G401.6 (cell line): ENCODE measurements at regions not wholly inside any gene's neighbourhood (a gene's known extent, or its start where the extent isn't known, plus 50 kb on each side); places are given as distances from the start of the nearest gene placed in this dataset.
A peak's percentile ranks its signal among the peaks of the same experiment; 100 is the strongest.
"Not testable (repeated sequence)": the region's sequence is repeated elsewhere in the genome, so short reads cannot be mapped to it uniquely, and the experiment has no call there.

Source experiments
- FAIRE-seq: peaks from 2 replicates; lab custom pipeline; 2012; peaks lifted over from hg19 to GRCh38; lab: Jason Lieb, UNC

DNA sequence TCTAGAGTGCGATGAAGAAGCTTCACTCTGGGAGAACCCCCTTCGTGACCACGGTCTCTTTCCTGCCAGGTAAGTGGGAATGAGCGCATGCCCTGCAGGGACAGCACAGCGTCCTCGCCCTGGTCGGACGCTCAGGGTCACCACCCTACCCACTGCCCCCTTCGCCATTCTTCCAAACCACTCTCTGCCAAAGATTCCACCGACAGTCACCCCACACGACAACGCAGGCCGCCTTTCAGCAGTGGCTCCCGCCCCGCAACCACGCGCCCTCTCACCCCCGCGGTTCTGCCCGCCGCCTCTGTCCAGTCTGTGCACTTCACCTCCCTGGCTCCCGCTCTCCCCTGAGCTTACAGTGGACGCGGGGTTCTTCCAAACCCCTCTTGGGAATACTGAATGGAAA lies 82.3 kb upstream of the FCGR1A start:
- FAIRE-seq = not testable (repeated sequence)

- FAIRE-seq = not testable (repeated sequence)
Measured at GRCh38 chr1:149700677-149701567, 81.6 kb upstream of the FCGR1A start.

DNA sequence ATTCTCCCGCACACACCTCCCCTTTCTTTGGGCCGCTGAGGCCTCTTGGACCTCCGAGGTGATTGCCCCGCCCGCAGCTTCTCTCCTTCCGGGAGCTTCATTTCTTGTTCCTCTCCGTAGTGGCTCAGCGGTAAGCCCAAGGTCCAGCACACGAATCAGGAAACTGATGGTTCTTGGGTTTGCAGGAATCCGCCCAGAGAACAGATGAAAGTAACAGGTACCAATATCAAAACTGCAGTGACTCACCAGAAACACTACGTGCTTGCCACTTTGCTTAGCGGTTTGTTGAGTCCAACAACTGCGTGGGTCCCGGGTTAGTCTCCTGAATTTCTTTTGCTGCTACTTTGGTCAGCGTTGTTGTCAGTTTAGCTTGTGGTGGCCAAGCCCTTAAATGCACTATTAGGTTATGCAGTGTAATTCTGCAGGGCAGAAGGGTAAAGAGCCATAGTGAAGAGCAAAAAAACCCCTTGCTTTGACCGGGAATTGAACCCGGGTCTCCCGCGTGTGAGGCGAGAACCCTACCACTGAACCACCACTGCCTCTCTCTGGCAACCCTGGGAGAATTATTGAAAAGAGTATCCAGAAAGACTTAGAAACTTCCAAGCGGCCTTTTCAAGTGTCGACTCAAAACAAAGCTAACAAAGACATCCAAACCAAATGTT lies 74.2 kb upstream of the FCGR1A start:
- FAIRE-seq = peak; percentile 68

- FAIRE-seq = peak; percentile 51
Measured at GRCh38 chr1:149711651-149712050, 70.8 kb upstream of the FCGR1A start.

- not testable (repeated sequence) for FAIRE-seq
Measured at GRCh38 chr1:149712154-149712927, 70.2 kb upstream of the FCGR1A start.

DNA sequence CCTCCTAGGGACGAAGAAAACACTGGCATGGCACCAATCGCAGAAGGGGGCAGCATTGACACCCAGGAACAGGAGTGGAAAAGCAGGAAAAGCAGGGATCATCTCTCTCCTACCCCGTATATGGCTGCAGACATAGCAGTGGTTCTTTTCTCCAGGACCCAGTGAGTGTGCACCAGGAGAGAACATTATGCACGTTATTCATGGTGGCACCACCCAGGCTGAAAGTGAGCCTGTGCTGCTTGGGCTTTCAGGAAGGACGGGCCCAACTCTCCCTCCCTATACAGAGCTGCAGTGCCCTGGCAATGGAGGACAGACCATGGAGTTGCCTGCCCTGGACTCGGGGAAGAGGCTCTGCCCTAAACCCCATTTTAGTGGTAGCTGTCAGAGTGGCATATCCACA lies 69.0 kb upstream of the FCGR1A start:
- not testable (repeated sequence) for FAIRE-seq

- FAIRE-seq = not testable (repeated sequence)
Measured at GRCh38 chr1:149713952-149714351, 68.5 kb upstream of the FCGR1A start.

GRCh38 chr1:149724618-149725302 lies 57.7 kb upstream of the FCGR1A start:
- FAIRE-seq = not testable (repeated sequence)

- FAIRE-seq = not testable (repeated sequence)
Measured at GRCh38 chr1:149726688-149727087, 55.8 kb upstream of the FCGR1A start.

DNA sequence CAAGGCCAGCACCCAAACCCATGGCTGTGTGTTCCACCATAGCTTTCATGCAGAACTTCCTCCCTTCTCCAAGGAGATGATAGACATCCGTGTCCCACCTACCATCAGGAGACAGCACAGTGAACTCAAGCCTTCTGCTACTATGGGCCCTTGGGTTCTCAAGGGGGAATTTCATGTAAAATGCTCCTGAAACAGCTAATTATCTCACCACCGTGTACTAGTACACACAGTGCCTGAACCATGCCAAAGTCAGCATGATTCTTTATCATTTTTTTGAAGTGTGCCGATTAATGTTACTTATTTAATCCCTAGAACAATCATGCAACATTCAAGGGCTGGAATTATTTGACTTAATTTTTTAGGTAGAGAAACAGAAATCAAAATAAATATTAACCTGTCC lies 53.9 kb upstream of the FCGR1A start:
- FAIRE-seq = not testable (repeated sequence)
